ENCODE measurements at regions not wholly inside any gene's neighbourhood (a gene's known extent, or its start where the extent isn't known, plus 50 kb on each side); places are given as distances from the start of the nearest gene placed in this dataset.

GRCh38 chr3:101925564-101925963 lies 76.2 kb downstream of the NFKBIZ start:
- Histone ChIP-seq H4K20me1 (ENCODE audit: insufficient read depth, low read length) (no peaks in the 10 kb centered on the region), H3F3A (ENCODE audit: insufficient read depth, low read length) (no peaks in the 10 kb centered on the region), H3K27me3 (replicated peaks; ENCODE audit: insufficient read depth, low read length) (no peaks in the 10 kb centered on the region), H2AFZ (ENCODE audit: low read length) (no peak overlapping the region), H3K27ac (ENCODE audit: low read length) (no peak overlapping the region), H3K4me1 (ENCODE audit: low read length) (no peaks in the 10 kb centered on the region), H3K4me2 (ENCODE audit: low read depth, low read length) (no peak overlapping the region), H3K9me3 (replicated peaks; ENCODE audit: insufficient read depth, low read length) (no peaks in the 10 kb centered on the region), H3K9ac (ENCODE audit: low read length) (no peak overlapping the region), H3K79me2 (ENCODE audit: low read length) (no peaks in the 10 kb centered on the region), H3K4me3 (ENCODE audit: low read length) (no peak overlapping the region), H3K36me3 (replicated peaks; ENCODE audit: insufficient read depth, low read length) (no peaks in the 10 kb centered on the region), H3K9me2 (replicated peaks; ENCODE audit: insufficient read depth, low read length) (no peaks in the 10 kb centered on the region)
- TF ChIP-seq EZH2phosphoT487 (IDR thresholded peaks at IDR 0.05; ENCODE audit: low read length) (no peak), CTCF (IDR thresholded peaks at IDR 0.05; ENCODE audit: low read length) (no peak), EZH2 (optimal IDR thresholded peaks at IDR 0.05; ENCODE audit: low read depth, low read length) (no peak)
- DNase-seq, result no peak

GRCh38 chr3:101926594-101927105 lies 77.3 kb downstream of the NFKBIZ start:
- Histone ChIP-seq H3K4me2 (ENCODE audit: low read depth, low read length) (no peak overlapping the region), H3K4me3 (ENCODE audit: low read length) (no peak overlapping the region)
- DNase-seq, result no peak

GRCh38 chr3:101928890-101929289 lies 79.6 kb downstream of the NFKBIZ start:
- Histone ChIP-seq H3K9ac (ENCODE audit: low read length) (no peak overlapping the region), H3K4me2 (ENCODE audit: low read depth, low read length) (no peak overlapping the region), H3K9me3 (replicated peaks; ENCODE audit: insufficient read depth, low read length) (no peaks in the 10 kb centered on the region), H3K27me3 (replicated peaks; ENCODE audit: insufficient read depth, low read length) (no peaks in the 10 kb centered on the region), H4K20me1 (ENCODE audit: insufficient read depth, low read length) (no peaks in the 10 kb centered on the region), H3K79me2 (ENCODE audit: low read length) (no peaks in the 10 kb centered on the region), H3K4me3 (ENCODE audit: low read length) (no peak overlapping the region), H3K27ac (ENCODE audit: low read length) (no peak overlapping the region), H3K9me2 (replicated peaks; ENCODE audit: insufficient read depth, low read length) (no peaks in the 10 kb centered on the region), H2AFZ (ENCODE audit: low read length) (no peak overlapping the region), H3K4me1 (ENCODE audit: low read length) (no peaks in the 10 kb centered on the region), H3K36me3 (replicated peaks; ENCODE audit: insufficient read depth, low read length) (no peaks in the 10 kb centered on the region), H3F3A (ENCODE audit: insufficient read depth, low read length) (no peaks in the 10 kb centered on the region)
- no peak for DNase-seq
- no peak for TF ChIP-seq CTCF (IDR thresholded peaks at IDR 0.05; ENCODE audit: low read length)
- no peak for TF ChIP-seq EZH2phosphoT487 (IDR thresholded peaks at IDR 0.05; ENCODE audit: low read length)
- TF ChIP-seq EZH2 (optimal IDR thresholded peaks at IDR 0.05; ENCODE audit: low read depth, low read length), result no peak

More at GRCh38 chr3:101926594-101927105, 77.3 kb downstream of the NFKBIZ start:
- H3K79me2 ChIP-seq (ENCODE audit: low read length), result no peaks in the 10 kb centered on the region
- H3K27ac ChIP-seq (ENCODE audit: low read length), result no peak overlapping the region
- no peak overlapping the region for H3K9ac ChIP-seq (ENCODE audit: low read length)
- TF ChIP-seq CTCF (IDR thresholded peaks at IDR 0.05; ENCODE audit: low read length) (no peak), EZH2phosphoT487 (IDR thresholded peaks at IDR 0.05; ENCODE audit: low read length) (no peak), EZH2 (optimal IDR thresholded peaks at IDR 0.05; ENCODE audit: low read depth, low read length) (no peak)
- no peaks in the 10 kb centered on the region for H4K20me1 ChIP-seq (ENCODE audit: insufficient read depth, low read length)
- H3K9me3 ChIP-seq (replicated peaks; ENCODE audit: insufficient read depth, low read length), result no peaks in the 10 kb centered on the region
- no peaks in the 10 kb centered on the region for H3K4me1 ChIP-seq (ENCODE audit: low read length)
- no peaks in the 10 kb centered on the region for H3K9me2 ChIP-seq (replicated peaks; ENCODE audit: insufficient read depth, low read length)
- no peak overlapping the region for H2AFZ ChIP-seq (ENCODE audit: low read length)
- no peaks in the 10 kb centered on the region for H3K36me3 ChIP-seq (replicated peaks; ENCODE audit: insufficient read depth, low read length)
- H3F3A ChIP-seq (ENCODE audit: insufficient read depth, low read length), result no peaks in the 10 kb centered on the region
- no peaks in the 10 kb centered on the region for H3K27me3 ChIP-seq (replicated peaks; ENCODE audit: insufficient read depth, low read length)

Data from MM.1S (cell line).